Activated T-helper 17 cell treated with anti-CD3 and anti-CD28 coated beads, Interleukin-2, amount 50 U/mL, for 72 hours (primary cell): ENCODE measurements at regions not wholly inside any gene's neighbourhood (a gene's known extent, or its start where the extent isn't known, plus 50 kb on each side); places are given as distances from the start of the nearest gene placed in this dataset.

Experiments used
- ATAC-seq: fragments of 150-1000 bp; cut with Tn5 transposase; replicated peaks from 2 replicates; pipeline ENCODE4 v1.10.0; 2021; ENCODE audit warnings: mild to moderate bottlenecking, moderate library complexity
- H3K27ac Mint-ChIP-seq: one replicate; pipeline ENCODE4 v1.8.0; 2022; ENCODE audit warnings: mixed read lengths
- H3K27me3 Mint-ChIP-seq: one replicate; pipeline ENCODE4 v1.8.0; 2022; ENCODE audit warnings: mixed read lengths
- H3K36me3 Mint-ChIP-seq: one replicate; pipeline ENCODE4 v1.8.0; 2022; ENCODE audit warnings: low read depth, mild to moderate bottlenecking, mixed read lengths
- H3K4me1 Mint-ChIP-seq: one replicate; pipeline ENCODE4 v1.8.0; 2022; ENCODE audit warnings: mixed read lengths
- H3K4me3 Mint-ChIP-seq: one replicate; pipeline ENCODE4 v1.8.0; 2022; ENCODE audit warnings: mild to moderate bottlenecking, mixed read lengths
- H3K9me3 Mint-ChIP-seq: one replicate; pipeline ENCODE4 v1.8.0; 2022; ENCODE audit warnings: mixed read lengths

DNA sequence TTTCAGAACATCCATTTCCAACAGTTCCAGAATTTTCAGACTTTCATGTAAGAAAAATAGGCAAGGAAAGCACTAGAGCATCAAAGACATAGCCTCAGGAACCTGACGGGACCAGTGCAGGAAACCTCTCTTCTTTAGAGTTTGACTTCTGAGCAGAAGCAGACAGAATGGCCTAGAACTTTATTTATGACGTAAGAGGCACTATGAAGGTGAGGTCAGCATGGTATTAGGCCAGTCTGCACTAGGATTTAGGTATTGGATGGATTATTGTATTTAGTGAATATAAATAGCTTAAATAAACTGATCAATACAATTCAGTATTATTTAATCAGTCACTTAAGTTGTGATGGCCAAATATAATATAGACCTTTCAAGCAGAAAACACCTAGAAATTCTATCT is 117.6 kb downstream of the CYRIA start:
- ATAC-seq: no peak
- no peak overlapping the region for H3K27ac Mint-ChIP-seq
- H3K4me1 Mint-ChIP-seq: no peaks in the 10 kb centered on the region
- no peaks in the 10 kb centered on the region for H3K36me3 Mint-ChIP-seq
- no peak overlapping the region for H3K4me3 Mint-ChIP-seq
- no peaks in the 10 kb centered on the region for H3K27me3 Mint-ChIP-seq
- no peaks in the 10 kb centered on the region for H3K9me3 Mint-ChIP-seq

DNA sequence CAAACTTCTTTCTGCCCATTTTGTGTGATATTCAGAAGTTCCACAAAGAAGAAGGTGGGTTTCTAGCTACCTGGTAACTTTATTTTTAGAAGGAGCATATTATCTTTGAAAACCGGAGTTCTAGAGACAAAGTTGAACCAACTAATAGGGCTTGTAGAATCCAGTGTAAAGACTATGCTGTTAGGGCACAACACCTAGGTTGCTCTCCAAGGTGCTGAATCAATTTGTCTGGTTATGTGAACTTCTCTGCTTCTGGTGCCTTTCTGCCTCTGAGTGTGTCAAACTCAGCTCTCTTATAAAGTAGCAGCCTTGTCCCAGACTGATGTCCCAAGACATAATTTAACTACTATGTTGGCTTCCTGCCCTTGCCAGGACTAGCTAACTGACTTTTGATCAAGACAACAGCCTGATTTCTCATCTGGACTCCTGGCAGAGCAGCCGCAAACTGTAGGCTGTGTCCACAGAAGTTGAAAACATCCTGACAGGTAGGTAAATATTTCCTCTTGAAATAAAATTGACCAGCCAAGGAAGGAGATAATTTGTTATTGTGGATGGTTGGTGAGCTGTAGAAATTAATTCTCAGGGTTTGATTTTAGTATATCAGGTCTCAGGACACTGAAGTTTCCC is 119.4 kb downstream of the CYRIA start:
- Mint-ChIP-seq H3K4me3 (no peak overlapping the region), H3K27me3 (no peaks in the 10 kb centered on the region), H3K9me3 (no peaks in the 10 kb centered on the region), H3K27ac (no peak overlapping the region), H3K4me1 (no peaks in the 10 kb centered on the region), H3K36me3 (no peaks in the 10 kb centered on the region)
- no peak for ATAC-seq

DNA sequence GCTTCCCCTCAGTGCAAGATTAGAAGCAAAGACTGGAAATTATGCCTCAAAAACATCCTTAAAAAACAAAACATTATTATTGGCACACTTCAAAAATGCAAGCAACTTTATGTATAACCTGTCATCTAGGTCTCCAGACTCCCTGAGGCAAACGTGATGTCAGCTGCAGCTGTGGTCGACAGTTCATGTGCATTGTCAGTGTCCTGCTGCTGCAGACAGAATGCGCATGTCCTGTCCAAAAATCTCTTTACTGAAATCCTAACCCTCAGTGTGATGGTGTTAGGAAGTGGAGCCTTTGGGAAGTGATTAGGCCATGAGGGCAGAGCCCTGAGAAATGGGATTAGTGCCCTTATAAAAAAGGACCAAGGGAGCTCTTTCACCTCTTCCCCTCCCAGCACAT is 126.9 kb downstream of the CYRIA start:
- no peak overlapping the region for H3K4me3 Mint-ChIP-seq
- no peaks in the 10 kb centered on the region for H3K9me3 Mint-ChIP-seq
- peaks cover 8% of the 10 kb centered on the region for H3K27me3 Mint-ChIP-seq
- no peaks in the 10 kb centered on the region for H3K36me3 Mint-ChIP-seq
- no peak for ATAC-seq
- no peak overlapping the region for H3K27ac Mint-ChIP-seq
- H3K4me1 Mint-ChIP-seq: no peaks in the 10 kb centered on the region

DNA sequence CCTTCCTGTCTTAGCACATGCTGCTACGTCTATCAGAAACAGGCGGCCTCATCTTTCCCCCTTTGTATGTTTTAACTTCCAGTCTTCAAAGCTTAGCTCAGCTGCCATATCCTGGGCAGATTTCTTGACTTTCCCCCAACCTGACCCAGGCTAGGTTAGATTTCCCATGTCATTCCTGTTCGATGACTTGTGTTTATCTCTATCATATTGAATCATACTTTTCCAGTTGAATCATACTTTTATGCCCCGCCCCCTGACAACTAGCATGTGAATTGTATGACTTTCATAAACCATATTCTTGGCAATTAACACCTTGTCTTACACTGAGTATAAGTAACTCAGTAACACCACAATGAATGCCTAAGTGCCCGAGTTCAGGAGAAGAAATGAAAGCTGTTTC is 128.3 kb downstream of the CYRIA start:
- H3K4me1 Mint-ChIP-seq: no peaks in the 10 kb centered on the region
- no peaks in the 10 kb centered on the region for H3K9me3 Mint-ChIP-seq
- H3K36me3 Mint-ChIP-seq: no peaks in the 10 kb centered on the region
- ATAC-seq: no peak
- peaks cover 8% of the 10 kb centered on the region for H3K27me3 Mint-ChIP-seq
- no peak overlapping the region for H3K27ac Mint-ChIP-seq
- H3K4me3 Mint-ChIP-seq: no peak overlapping the region

DNA sequence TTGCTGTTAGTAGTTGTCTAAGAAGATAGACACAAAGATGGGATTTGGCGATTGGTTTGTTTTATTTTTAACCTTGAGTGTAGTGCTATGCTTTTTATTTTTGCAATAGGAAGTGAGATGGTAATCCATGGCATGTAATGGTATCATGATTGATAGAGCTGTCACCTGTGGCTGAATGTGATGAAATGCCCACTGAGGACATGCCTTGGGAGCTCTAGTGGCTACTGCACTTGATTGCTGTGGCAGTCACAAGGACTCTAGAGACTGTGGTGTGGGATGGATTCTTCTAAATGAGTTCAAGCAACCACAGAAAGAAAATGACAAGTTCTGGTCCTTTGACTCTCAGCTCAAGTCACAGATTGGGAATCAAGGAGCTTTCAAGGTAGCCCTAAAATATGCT is 139.4 kb downstream of the CYRIA start:
- no peak overlapping the region for H3K27ac Mint-ChIP-seq
- peaks cover 5% of the 10 kb centered on the region for H3K9me3 Mint-ChIP-seq
- H3K36me3 Mint-ChIP-seq: no peaks in the 10 kb centered on the region
- peaks cover 2% of the 10 kb centered on the region for H3K27me3 Mint-ChIP-seq
- H3K4me3 Mint-ChIP-seq: no peak overlapping the region
- no peaks in the 10 kb centered on the region for H3K4me1 Mint-ChIP-seq
- ATAC-seq: no peak

DNA sequence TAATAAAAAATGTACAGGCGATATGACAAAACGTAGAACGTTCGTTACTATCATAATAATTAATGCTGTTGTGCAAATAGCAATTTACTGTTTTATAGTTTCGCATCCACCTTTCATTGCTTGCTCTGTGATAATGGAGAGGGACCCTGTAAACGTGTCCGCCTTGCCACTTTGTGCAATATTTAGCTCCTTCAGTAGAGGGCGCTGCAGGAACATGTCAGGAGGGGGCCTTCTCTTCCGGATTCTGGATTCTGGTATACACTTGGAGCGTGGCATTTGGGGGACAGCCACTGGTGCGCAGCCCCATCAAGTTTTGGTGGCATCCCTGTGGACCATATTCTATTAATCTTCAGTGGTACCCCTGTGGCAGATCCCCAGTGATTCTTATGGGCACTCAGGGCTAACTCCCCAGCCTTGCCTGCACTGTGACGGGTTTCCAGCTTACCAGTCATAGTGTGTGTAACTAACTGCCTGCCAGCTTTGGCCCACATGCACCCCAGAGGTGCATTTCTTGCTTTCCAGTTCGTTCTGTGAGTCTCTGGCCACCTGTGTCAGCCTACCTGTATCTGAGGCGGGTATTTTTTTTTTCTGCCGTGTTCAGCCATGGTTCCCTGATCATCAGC is 140.3 kb downstream of the CYRIA start:
- no peak for ATAC-seq
- H3K9me3 Mint-ChIP-seq: peaks cover 5% of the 10 kb centered on the region
- no peaks in the 10 kb centered on the region for H3K4me1 Mint-ChIP-seq
- no peaks in the 10 kb centered on the region for H3K36me3 Mint-ChIP-seq
- H3K4me3 Mint-ChIP-seq: no peak overlapping the region
- H3K27ac Mint-ChIP-seq: no peak overlapping the region
- H3K27me3 Mint-ChIP-seq: peaks cover 2% of the 10 kb centered on the region

DNA sequence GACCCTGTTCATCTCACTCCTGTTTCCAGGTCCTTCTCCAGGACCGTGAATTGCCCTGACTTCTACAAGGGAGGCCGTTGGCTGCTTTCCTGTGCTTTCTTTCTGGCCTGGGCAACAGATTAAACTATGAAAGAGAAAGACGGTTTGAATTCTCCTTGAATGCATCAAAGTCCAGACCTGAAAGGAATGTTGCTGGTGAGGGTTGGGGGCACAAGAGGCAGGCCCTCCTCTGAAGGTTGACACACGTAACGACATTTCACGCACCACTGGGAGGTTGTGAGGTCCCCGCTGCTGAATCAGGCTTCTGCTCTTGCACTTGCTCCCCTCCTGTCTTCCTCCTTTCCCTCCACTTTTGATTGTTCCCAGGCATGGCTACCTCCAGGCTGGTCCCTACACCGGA is 141.9 kb downstream of the CYRIA start:
- H3K9me3 Mint-ChIP-seq: peaks cover 5% of the 10 kb centered on the region
- no peaks in the 10 kb centered on the region for H3K36me3 Mint-ChIP-seq
- H3K27ac Mint-ChIP-seq: no peak overlapping the region
- no peaks in the 10 kb centered on the region for H3K4me1 Mint-ChIP-seq
- H3K4me3 Mint-ChIP-seq: no peak overlapping the region
- H3K27me3 Mint-ChIP-seq: peaks cover 2% of the 10 kb centered on the region
- no peak for ATAC-seq

DNA sequence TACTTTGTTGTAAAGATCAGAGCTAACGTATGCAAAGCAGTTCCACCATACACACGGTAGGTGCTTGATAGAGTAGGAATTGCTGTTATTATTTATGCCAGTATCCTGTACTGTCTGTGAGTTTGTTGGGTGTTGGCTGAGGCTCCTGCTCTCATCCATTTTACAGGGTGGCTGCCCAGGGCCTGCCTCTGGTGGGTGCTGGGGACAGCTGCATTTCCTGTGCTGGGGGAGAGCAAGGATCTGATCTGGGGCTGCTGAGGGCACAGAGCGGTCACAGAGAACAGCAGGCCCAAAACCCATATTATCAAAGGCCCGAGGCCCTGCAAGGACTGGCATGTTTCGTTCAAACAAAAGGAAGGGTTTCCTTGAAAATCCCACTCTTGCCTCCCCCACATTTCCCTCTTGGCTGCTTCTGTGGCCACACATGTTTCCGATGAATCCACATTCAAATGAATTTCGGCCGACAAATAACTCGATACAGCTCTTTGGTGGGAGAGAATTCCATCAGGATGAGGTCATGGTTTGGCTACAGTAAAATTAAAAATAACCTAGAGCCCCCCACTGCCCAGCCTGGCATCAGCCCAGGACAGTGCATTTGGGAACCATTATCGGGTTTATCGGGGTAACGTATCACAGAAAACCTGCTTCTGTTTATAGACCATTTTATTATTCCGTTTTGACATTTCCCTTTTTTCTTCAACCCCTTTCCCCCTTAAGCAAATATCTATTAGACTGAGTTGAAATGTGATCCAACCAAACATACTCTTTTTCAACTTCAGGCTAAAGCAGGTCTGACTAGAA is 143.4 kb downstream of the CYRIA start:
- no peaks in the 10 kb centered on the region for H3K36me3 Mint-ChIP-seq
- H3K4me3 Mint-ChIP-seq: no peak overlapping the region
- no peak for ATAC-seq

DNA sequence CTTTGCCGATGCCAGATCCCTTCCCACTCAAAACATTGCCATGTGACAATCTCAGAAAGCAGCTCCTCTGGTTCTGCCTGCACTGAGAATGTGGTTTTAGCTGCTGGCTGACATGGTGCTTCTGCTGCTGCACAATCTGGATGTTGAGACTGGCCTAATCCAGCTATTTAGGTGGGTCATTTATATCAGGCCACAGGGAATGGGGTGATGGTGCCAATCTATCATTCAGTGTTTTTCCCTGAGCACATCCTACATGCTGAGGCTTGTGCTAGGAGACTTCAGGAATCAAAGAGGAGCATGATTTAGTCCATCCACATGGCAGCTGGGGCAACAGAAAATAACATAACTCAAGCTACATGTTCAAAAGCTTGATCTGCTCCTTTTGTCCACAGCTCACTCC is 144.7 kb downstream of the CYRIA start:
- Mint-ChIP-seq H3K27ac (no peak overlapping the region), H3K36me3 (no peaks in the 10 kb centered on the region), H3K9me3 (peaks cover 5% of the 10 kb centered on the region), H3K4me1 (no peaks in the 10 kb centered on the region), H3K27me3 (no peaks in the 10 kb centered on the region), H3K4me3 (no peak overlapping the region)
- no peak for ATAC-seq

More for the DNA sequence above, 143.4 kb downstream of the CYRIA start:
- H3K27ac Mint-ChIP-seq: no peak overlapping the region
- H3K9me3 Mint-ChIP-seq: peaks cover 5% of the 10 kb centered on the region
- H3K4me1 Mint-ChIP-seq: no peaks in the 10 kb centered on the region
- no peaks in the 10 kb centered on the region for H3K27me3 Mint-ChIP-seq

DNA sequence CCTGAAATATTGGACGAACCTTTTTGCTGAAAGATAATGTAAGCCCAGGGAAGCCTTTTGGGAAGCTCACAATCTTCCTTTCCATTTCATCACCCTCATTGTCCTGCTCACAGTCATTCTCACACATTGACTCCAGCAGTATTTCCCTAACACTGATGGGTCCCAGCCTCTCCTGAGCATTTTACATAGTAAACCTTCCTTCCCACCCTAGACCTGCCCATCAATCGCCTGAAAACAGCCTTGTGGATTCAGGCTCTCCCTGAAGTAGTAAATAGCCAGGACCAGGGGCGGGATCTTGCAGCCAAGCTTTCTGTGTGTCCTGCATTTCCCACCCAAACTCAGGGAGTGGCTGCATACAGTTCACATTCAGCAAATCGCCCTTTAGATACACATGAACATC is 149.9 kb downstream of the CYRIA start:
- H3K4me3 Mint-ChIP-seq: no peak overlapping the region
- no peaks in the 10 kb centered on the region for H3K4me1 Mint-ChIP-seq
- H3K27ac Mint-ChIP-seq: no peak overlapping the region
- H3K9me3 Mint-ChIP-seq: no peaks in the 10 kb centered on the region
- no peaks in the 10 kb centered on the region for H3K36me3 Mint-ChIP-seq
- no peak for ATAC-seq
- peaks cover 4% of the 10 kb centered on the region for H3K27me3 Mint-ChIP-seq

DNA sequence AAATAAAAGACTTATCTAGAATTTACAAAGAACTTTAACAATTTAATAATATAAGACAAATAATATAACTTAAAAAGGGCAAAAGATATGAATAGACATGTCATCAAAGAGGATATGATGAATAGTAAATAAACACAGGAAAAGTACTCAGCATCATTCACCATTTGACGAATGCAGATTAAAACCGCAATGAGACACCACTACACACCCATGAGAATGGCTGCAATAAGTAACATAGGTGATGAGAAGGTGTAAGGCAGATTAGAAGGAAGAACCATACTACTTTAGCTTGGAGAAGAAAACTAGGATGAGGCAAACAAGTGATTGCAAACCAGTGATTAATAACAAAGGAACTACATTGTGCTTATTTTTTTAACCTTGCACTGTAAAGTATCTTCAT is 152.0 kb downstream of the CYRIA start:
- Mint-ChIP-seq H3K9me3 (no peaks in the 10 kb centered on the region), H3K36me3 (no peaks in the 10 kb centered on the region), H3K27ac (no peak overlapping the region), H3K27me3 (peaks cover 16% of the 10 kb centered on the region), H3K4me3 (no peak overlapping the region), H3K4me1 (no peaks in the 10 kb centered on the region)
- ATAC-seq: no peak

DNA sequence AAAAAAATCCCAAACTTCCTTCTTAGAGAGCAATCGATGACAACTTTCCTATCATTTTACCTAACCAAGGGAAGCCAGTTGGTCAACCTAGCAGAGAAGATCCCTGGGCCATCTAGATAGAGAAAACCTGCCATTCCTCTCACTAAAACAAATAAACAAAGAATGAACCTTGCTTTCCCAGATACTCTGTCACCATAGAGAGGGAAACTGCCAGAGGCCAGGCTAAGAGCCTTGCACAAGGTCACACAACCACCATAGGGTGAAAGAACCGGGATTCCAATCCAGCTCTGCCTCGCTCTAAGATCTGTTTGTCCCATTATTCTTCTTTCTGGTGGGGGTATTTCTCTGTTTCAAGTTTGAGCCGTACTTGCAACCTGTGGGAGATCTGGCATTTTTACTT is 154.6 kb downstream of the CYRIA start:
- no peaks in the 10 kb centered on the region for H3K36me3 Mint-ChIP-seq
- no peaks in the 10 kb centered on the region for H3K9me3 Mint-ChIP-seq
- no peak overlapping the region for H3K27ac Mint-ChIP-seq
- peaks cover 19% of the 10 kb centered on the region for H3K27me3 Mint-ChIP-seq
- no peaks in the 10 kb centered on the region for H3K4me1 Mint-ChIP-seq
- no peak overlapping the region for H3K4me3 Mint-ChIP-seq
- ATAC-seq: no peak

DNA sequence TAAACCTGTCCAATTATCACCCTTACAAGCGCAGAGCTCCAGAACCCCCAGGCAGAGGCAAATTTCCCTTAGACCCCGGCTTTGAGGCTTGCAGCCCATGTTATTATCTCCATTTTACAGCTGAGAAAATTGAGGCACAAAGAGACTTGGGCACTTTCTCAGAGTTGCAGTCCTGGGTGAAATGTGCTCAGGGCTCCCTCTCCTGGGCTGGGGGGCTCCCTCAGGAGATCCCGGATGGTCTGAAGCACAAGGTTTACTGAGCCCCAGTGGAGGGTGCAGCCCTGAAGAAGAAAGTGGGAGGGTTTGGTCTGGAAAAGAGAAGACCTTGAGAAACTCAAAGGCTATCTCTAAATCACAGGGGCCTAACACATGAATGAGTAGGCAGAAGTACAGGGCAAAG is 156.6 kb downstream of the CYRIA start:
- no peak for ATAC-seq
- Mint-ChIP-seq H3K36me3 (no peaks in the 10 kb centered on the region), H3K4me1 (no peaks in the 10 kb centered on the region), H3K27me3 (peaks cover 19% of the 10 kb centered on the region), H3K9me3 (no peaks in the 10 kb centered on the region), H3K27ac (no peak overlapping the region), H3K4me3 (no peak overlapping the region)

DNA sequence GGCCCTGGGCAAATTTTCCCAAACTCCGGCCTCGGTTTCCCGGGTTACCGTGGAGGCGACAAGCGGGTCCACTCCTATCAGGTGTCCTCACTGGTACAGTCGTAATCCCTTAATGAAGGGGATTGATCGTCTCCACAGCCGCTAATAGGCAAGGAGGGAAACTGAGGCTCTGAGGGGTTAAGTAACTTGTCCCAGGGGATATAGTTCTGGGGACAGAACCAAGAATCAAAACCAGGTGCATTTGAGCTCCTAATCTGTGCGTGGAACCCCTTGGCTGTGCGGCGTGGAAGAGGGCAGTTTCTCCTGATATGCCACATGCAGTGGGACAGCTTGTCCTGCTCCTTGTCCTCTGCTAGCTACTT is 157.2 kb downstream of the CYRIA start:
- no peak overlapping the region for H3K4me3 Mint-ChIP-seq
- H3K27ac Mint-ChIP-seq: no peak overlapping the region
- no peaks in the 10 kb centered on the region for H3K9me3 Mint-ChIP-seq
- no peak for ATAC-seq
- peaks cover 19% of the 10 kb centered on the region for H3K27me3 Mint-ChIP-seq
- H3K4me1 Mint-ChIP-seq: no peaks in the 10 kb centered on the region
- no peaks in the 10 kb centered on the region for H3K36me3 Mint-ChIP-seq
